Gastrocnemius medialis (tissue), 4 donors: ENCODE measurements at regions not wholly inside any gene's neighbourhood (a gene's known extent, or its start where the extent isn't known, plus 50 kb on each side); places are given as distances from the start of the nearest gene placed in this dataset.

ENCODE experiments used
- CTCF ChIP-seq, 5 experiments: fragments of 450-650 bp in 3 of 5; fragments of 200-600 bp in 2 of 5; sonication (generic) in 2 of 5; IDR thresholded peaks in 4 of 5; conservative IDR thresholded peaks in 1 of 5; 1 replicate in 4 of 5; 2 replicates in 1 of 5; pipeline ENCODE4 v1.5.1; 2016 to 2019; ENCODE audit warnings: antibody characterized with exemption in 5 of 5, mild to moderate bottlenecking in 3 of 5, moderate library complexity in 3 of 5
- POLR2A ChIP-seq, 2 donors: fragments of 450-650 bp; IDR thresholded peaks; one replicate each; pipeline ENCODE4 v1.6.1; 2017; ENCODE audit warnings: antibody characterized with exemption in 2 of 2, mild to moderate bottlenecking in 2 of 2, moderate library complexity in 2 of 2

DNA sequence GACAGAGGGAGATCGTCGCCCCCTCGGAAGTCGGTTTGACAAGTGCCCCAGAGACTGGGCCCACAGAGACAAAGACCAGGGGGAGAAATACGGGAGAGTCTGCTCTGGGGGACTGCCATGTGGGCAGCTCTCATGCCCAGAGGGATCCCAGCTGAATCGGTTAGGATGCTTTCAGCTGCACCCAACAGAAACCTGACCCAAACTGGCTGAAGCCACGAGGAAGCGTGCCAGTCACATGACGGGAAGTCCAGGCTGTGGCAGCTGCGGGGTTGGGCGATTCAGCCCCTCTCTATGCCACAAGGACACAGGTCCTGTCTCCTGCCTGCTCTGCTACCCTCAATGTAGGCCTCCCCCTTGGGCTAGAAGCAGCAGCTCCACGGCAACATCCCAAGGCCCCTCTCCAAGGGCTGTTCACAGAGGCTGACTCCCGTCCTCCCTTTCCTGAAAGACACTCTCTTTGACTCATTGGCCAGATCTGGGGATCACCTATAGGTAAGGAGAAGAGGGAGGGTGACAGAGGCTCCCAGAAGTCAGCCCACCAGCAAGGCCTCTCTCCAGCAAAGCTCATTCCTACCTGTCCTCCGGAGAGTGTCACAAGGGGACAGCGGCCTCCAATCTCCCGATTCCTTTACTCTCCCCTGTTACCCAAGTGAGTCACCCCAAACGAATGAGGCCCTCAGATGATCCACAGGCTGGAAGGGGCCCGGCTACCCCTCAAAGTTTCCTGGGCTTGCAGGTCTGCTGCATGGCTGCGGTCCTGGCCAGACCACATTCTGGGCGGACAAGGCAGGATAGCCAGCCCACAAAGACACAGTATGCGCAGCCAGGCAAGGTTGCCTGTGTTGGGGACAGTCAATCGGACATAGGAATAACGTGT, 75.8 kb downstream of the RBFOX3 start:
- TF ChIP-seq CTCF (IDR thresholded peaks at IDR 0.05 in 4 of 5, conservative IDR thresholded peaks at IDR 0.05 in 1 of 5) (no peak), POLR2A (IDR thresholded peaks at IDR 0.05) (no peak)
